Progenitor cell of endocrine pancreas (in vitro differentiated cells): ENCODE measurements at regions not wholly inside any gene's neighbourhood (a gene's known extent, or its start where the extent isn't known, plus 50 kb on each side); places are given as distances from the start of the nearest gene placed in this dataset.

ENCODE experiments used
- DNase-seq: peaks from one replicate; pipeline ENCODE4 v3.0.0; 2021; ENCODE audit warnings: low spot score; ENCODE audit not compliant: unreplicated experiment
- H3K27ac Mint-ChIP-seq: 2 replicates; pipeline ENCODE4 v1.8.0; 2021; ENCODE audit warnings: mild to moderate bottlenecking, moderate library complexity, mixed read lengths
- H3K27me3 Mint-ChIP-seq: 2 replicates; pipeline ENCODE4 v1.8.0; 2021; ENCODE audit warnings: mixed read lengths
- H3K36me3 Mint-ChIP-seq: 2 replicates; pipeline ENCODE4 v1.8.0; 2022; ENCODE audit warnings: mixed read lengths; ENCODE audit not compliant: insufficient read depth
- H3K4me1 Mint-ChIP-seq: 2 replicates; pipeline ENCODE4 v1.8.0; 2021; ENCODE audit warnings: low read depth, mixed read lengths
- H3K4me3 Mint-ChIP-seq: 2 replicates; pipeline ENCODE4 v1.8.0; 2021; ENCODE audit warnings: low read depth, mild to moderate bottlenecking, moderate library complexity, mixed read lengths
- H3K9me3 Mint-ChIP-seq: 2 replicates; pipeline ENCODE4 v1.8.0; 2021; ENCODE audit warnings: low read depth, mixed read lengths
- CTCF ChIP-seq: fragments of 200-600 bp; sonication (generic); IDR thresholded peaks from one replicate; pipeline ENCODE4 v1.5.0; 2021; ENCODE audit warnings: antibody characterized with exemption, mild to moderate bottlenecking; ENCODE audit not compliant: unreplicated experiment

GRCh38 chr2:9137379-9138150 lies 69.0 kb upstream of the ASAP2 start:
- Mint-ChIP-seq H3K9me3 (peaks cover 10% of the 10 kb centered on the region), H3K4me1 (peaks cover 16% of the 10 kb centered on the region), H3K27me3 (peaks cover 2% of the 10 kb centered on the region), H3K27ac (no peak overlapping the region), H3K4me3 (no peak overlapping the region), H3K36me3 (no peaks in the 10 kb centered on the region)
- no peak for DNase-seq
- TF ChIP-seq CTCF: no peak

GRCh38 chr2:9135822-9136558 lies 70.6 kb upstream of the ASAP2 start:
- Mint-ChIP-seq H3K4me3 (no peak overlapping the region), H3K27ac (no peak overlapping the region), H3K9me3 (peaks cover 10% of the 10 kb centered on the region), H3K4me1 (peaks cover 7% of the 10 kb centered on the region), H3K36me3 (peaks cover 2% of the 10 kb centered on the region), H3K27me3 (peaks cover 2% of the 10 kb centered on the region)
- no peak for DNase-seq
- no peak for TF ChIP-seq CTCF

- Mint-ChIP-seq H3K4me3 (no peak overlapping the region), H3K9me3 (peaks cover 4% of the 10 kb centered on the region), H3K36me3 (no peaks in the 10 kb centered on the region), H3K4me1 (no peaks in the 10 kb centered on the region), H3K27me3 (peaks cover 4% of the 10 kb centered on the region), H3K27ac (no peak overlapping the region)
- DNase-seq: no peak
- TF ChIP-seq CTCF: no peak
Measured at GRCh38 chr2:9127316-9127715, 79.3 kb upstream of the ASAP2 start.

- Mint-ChIP-seq H3K9me3 (peaks cover 4% of the 10 kb centered on the region), H3K27me3 (peaks cover 4% of the 10 kb centered on the region), H3K4me1 (no peaks in the 10 kb centered on the region), H3K27ac (no peak overlapping the region), H3K36me3 (no peaks in the 10 kb centered on the region), H3K4me3 (no peak overlapping the region)
- no peak for DNase-seq
- TF ChIP-seq CTCF: no peak
Measured at GRCh38 chr2:9126540-9126939, 80.1 kb upstream of the ASAP2 start.

GRCh38 chr2:9124231-9124741 lies 82.3 kb upstream of the ASAP2 start:
- no peak for TF ChIP-seq CTCF

More at GRCh38 chr2:9124231-9124741, 82.3 kb upstream of the ASAP2 start:
- peaks cover 4% of the 10 kb centered on the region for H3K27me3 Mint-ChIP-seq
- no peaks in the 10 kb centered on the region for H3K4me1 Mint-ChIP-seq
- no peak for DNase-seq
- H3K4me3 Mint-ChIP-seq: no peak overlapping the region
- H3K27ac Mint-ChIP-seq: peak overlapping the region; percentile 21
- H3K9me3 Mint-ChIP-seq: peaks cover 4% of the 10 kb centered on the region
- H3K36me3 Mint-ChIP-seq: no peaks in the 10 kb centered on the region
